ENCODE measurements at regions not wholly inside any gene's neighbourhood (a gene's known extent, or its start where the extent isn't known, plus 50 kb on each side); places are given as distances from the start of the nearest gene placed in this dataset.
"Not testable (repeated sequence)": the region's sequence is repeated elsewhere in the genome, so short reads cannot be mapped to it uniquely, and the experiment has no call there.

DNA sequence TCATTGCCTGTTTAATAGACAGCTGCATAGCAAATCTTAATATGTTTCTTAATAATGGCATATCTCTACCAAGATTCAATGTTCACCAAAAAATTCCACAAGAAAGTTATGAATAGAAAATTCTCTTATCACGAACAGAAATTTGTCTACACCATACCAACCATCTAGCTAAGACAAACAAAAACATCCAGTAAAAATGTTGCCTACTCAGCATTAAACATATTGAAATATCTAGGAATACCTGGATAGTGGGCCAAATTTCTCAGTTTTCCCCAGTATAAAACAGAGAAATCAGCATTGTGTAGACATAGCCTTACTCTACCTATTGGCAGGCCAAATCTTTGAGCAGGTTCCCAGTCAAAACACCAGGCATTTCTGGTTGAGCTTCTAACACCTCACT lies 598.6 kb downstream of the KLHL13 start:
- no peak overlapping the region for H3K27ac Mint-ChIP-seq
- H3K27me3 Mint-ChIP-seq: no peaks in the 10 kb centered on the region
- H3K9me3 Mint-ChIP-seq: no peaks in the 10 kb centered on the region
- POLR2A ChIA-PET: no interaction called here
- no peaks in the 10 kb centered on the region for H3K4me1 Mint-ChIP-seq
- no peak overlapping the region for H3K4me3 Mint-ChIP-seq
- no peaks in the 10 kb centered on the region for H3K36me3 Mint-ChIP-seq (ENCODE audit: low read depth)
- CTCF ChIA-PET: no interaction called here
- no peak for DNase-seq

- no peak overlapping the region for H3K4me3 Mint-ChIP-seq
- H3K4me1 Mint-ChIP-seq: no peaks in the 10 kb centered on the region
- no peak for DNase-seq
- no peaks in the 10 kb centered on the region for H3K9me3 Mint-ChIP-seq
- CTCF ChIA-PET: no interaction called here
- no peak overlapping the region for H3K27ac Mint-ChIP-seq
- POLR2A ChIA-PET: no interaction called here
- no peaks in the 10 kb centered on the region for H3K27me3 Mint-ChIP-seq
- H3K36me3 Mint-ChIP-seq (ENCODE audit: low read depth): no peaks in the 10 kb centered on the region
Observed at GRCh38 chrX:117511379-117511778, 605.2 kb downstream of the KLHL13 start.

GRCh38 chrX:117510453-117510852 lies 606.2 kb downstream of the KLHL13 start:
- Mint-ChIP-seq H3K4me1 (no peaks in the 10 kb centered on the region), H3K9me3 (no peaks in the 10 kb centered on the region), H3K27me3 (no peaks in the 10 kb centered on the region), H3K4me3 (no peak overlapping the region), H3K36me3 (ENCODE audit: low read depth) (no peaks in the 10 kb centered on the region), H3K27ac (no peak overlapping the region)
- no peak for DNase-seq
- ChIA-PET POLR2A (no interaction called here), CTCF (no interaction called here)

DNA sequence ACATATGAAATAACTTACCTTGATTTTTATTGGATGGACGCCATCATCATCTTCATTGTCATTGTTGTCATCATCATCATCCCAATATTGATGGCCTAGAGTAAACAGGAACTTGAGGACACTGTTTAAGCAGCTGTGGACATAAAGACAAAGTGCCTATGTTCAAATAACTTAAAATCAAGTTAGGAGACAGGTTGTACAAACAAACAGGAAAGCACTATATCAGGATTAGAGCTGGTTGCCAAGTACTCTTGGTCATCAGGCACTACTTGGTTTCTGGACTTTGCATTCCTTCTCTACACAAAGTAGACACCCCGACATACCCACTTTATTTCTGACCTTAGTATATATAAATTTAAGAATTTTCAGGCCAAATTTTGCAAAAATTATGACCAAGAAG lies 608.6 kb downstream of the KLHL13 start:
- H3K4me1 Mint-ChIP-seq: no peaks in the 10 kb centered on the region
- ChIA-PET CTCF (no interaction called here), POLR2A (no interaction called here)
- no peak overlapping the region for H3K4me3 Mint-ChIP-seq
- no peaks in the 10 kb centered on the region for H3K36me3 Mint-ChIP-seq (ENCODE audit: low read depth)
- no peak overlapping the region for H3K27ac Mint-ChIP-seq
- H3K9me3 Mint-ChIP-seq: no peaks in the 10 kb centered on the region
- no peaks in the 10 kb centered on the region for H3K27me3 Mint-ChIP-seq
- DNase-seq: no peak

DNA sequence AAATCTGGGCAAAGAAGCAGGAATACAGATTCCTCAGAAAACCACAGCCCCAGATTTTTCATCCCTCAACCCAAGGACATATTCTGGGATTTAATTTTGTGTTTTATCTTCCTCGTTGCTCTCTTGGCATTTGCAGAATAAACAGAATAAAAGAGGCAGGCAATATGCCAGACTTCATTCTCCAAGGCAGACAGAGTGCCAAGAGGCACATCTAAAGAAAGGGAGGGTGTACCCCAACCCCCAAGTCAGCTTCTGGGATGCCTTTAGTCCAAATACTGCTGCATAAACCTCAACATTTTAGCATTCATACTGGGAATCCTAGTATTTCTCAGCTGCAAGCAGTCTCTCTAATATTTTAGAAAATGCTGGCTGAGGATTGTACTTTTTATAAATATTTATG lies 629.2 kb downstream of the KLHL13 start:
- ChIA-PET CTCF (no interaction called here), POLR2A (no interaction called here)
- Mint-ChIP-seq H3K27ac (no peak overlapping the region), H3K36me3 (ENCODE audit: low read depth) (no peaks in the 10 kb centered on the region), H3K4me1 (no peaks in the 10 kb centered on the region), H3K4me3 (no peak overlapping the region), H3K9me3 (no peaks in the 10 kb centered on the region), H3K27me3 (no peaks in the 10 kb centered on the region)
- DNase-seq: no peak

DNA sequence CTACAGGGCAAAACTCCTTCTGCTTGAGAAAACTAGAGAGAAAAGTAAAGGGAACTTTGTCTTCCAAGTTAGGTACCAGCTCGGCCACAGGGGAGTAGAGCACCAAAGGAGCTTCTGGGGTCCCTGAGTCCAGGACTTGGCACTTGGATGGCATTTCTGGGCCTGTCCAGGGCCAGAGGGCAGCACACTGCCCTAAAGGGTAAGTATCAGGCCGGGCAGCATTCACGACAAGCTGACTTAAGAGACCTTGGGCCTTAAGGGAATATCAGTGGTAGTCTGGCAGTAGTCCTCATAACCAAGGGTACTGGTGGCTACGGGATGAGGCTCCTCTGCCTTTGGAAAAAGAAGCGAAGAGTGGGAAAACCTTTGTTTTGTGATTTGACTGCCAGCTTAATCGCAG lies 632.7 kb downstream of the KLHL13 start:
- no peaks in the 10 kb centered on the region for H3K27me3 Mint-ChIP-seq
- H3K9me3 Mint-ChIP-seq: no peaks in the 10 kb centered on the region
- no peaks in the 10 kb centered on the region for H3K36me3 Mint-ChIP-seq (ENCODE audit: low read depth)
- H3K27ac Mint-ChIP-seq: no peak overlapping the region
- POLR2A ChIA-PET: no interaction called here
- DNase-seq: no peak
- no peak overlapping the region for H3K4me3 Mint-ChIP-seq
- CTCF ChIA-PET: no interaction called here
- no peaks in the 10 kb centered on the region for H3K4me1 Mint-ChIP-seq

GRCh38 chrX:117458243-117458968 lies 658.2 kb downstream of the KLHL13 start:
- Mint-ChIP-seq H3K4me1 (no peaks in the 10 kb centered on the region), H3K9me3 (no peaks in the 10 kb centered on the region), H3K36me3 (ENCODE audit: low read depth) (no peaks in the 10 kb centered on the region), H3K4me3 (no peak overlapping the region), H3K27me3 (no peaks in the 10 kb centered on the region), H3K27ac (no peak overlapping the region)
- POLR2A ChIA-PET: no interaction called here
- CTCF ChIA-PET: no interaction called here
- DNase-seq: no peak

DNA sequence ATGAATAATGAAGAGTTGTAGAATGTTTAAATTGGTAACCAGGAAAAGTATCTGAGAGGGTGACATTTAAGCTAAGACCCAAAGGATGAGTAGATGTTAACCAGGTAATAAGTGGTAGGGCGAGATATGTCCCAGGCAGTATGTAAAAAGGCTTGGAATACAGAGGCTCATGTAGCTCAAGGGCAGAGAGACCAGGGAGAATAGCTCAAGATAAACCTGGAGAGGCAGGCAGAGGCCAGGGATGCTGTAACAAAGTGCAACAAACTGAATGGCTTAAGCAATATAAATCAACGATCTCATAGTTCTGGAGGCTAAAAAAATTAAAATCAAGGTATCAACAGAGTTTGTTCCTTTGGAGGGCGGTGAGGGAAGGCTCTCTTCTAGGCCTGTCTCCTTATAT lies 660.8 kb downstream of the KLHL13 start:
- ChIA-PET CTCF (no interaction called here), POLR2A (no interaction called here)
- Mint-ChIP-seq H3K27me3 (no peaks in the 10 kb centered on the region), H3K36me3 (ENCODE audit: low read depth) (no peaks in the 10 kb centered on the region), H3K4me3 (no peak overlapping the region), H3K9me3 (no peaks in the 10 kb centered on the region), H3K27ac (no peak overlapping the region), H3K4me1 (no peaks in the 10 kb centered on the region)
- no peak for DNase-seq

DNA sequence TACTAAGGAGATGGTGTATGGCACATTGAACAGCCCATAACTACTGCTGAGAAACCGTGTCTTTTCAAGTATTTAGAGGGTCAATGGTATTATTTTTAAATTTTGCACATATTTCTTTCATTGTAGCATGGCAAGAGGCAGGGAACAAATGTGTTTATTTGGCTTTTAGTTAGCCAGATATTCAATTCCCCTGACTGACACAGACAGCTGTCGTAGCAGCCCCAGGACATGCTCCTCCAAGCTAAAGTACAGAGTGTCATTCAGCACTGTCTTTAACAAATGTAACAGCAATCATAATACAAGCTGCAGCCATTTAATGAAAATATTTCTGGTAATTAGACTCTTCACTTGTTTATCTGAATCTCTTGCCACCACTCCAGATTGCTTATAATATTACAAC lies 687.1 kb downstream of the KLHL13 start:
- no peak overlapping the region for H3K4me3 Mint-ChIP-seq
- no peak for DNase-seq
- no peaks in the 10 kb centered on the region for H3K36me3 Mint-ChIP-seq (ENCODE audit: low read depth)
- no peaks in the 10 kb centered on the region for H3K4me1 Mint-ChIP-seq
- no peaks in the 10 kb centered on the region for H3K9me3 Mint-ChIP-seq
- no peaks in the 10 kb centered on the region for H3K27me3 Mint-ChIP-seq
- ChIA-PET CTCF (no interaction called here), POLR2A (no interaction called here)
- no peak overlapping the region for H3K27ac Mint-ChIP-seq

DNA sequence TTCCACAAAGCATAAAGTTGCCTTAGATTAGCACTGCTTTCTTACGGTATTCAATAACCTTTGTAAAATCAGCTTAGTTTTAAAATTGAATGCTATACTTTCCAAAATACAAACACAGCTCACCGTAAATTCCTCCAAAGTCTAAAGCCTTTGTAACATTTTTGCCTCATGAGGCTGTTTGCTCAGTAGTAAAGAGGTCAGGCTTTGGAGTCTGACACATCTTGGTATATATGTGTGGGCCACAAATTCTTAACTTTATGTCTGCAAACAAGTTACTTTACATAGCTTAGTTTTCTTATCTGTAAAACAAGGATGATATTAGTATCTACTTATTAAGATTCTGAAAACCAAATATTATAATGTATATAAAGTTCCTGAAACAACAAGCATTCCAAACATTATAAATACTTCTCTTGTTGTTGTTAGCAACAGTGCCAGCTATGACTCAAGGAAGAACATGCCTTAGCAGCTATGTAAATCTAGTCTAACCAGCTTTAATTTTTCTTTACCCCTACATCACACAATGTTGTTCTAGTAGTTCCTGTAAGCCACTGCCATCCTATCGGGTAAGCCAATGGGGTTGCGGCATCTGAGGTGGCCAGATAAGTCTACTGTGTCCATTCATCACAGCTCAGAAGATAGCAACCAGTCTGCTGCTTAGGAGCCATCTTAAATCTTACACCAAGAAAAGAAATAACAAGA lies 709.0 kb downstream of the KLHL13 start:
- ChIA-PET POLR2A (no interaction called here), CTCF (no interaction called here)
- H3K27ac Mint-ChIP-seq: no peak overlapping the region
- no peaks in the 10 kb centered on the region for H3K9me3 Mint-ChIP-seq
- H3K4me1 Mint-ChIP-seq: no peaks in the 10 kb centered on the region
- no peak overlapping the region for H3K4me3 Mint-ChIP-seq
- DNase-seq: no peak
- H3K36me3 Mint-ChIP-seq (ENCODE audit: low read depth): no peaks in the 10 kb centered on the region
- H3K27me3 Mint-ChIP-seq: no peaks in the 10 kb centered on the region

- Mint-ChIP-seq H3K4me1 (no peaks in the 10 kb centered on the region), H3K27me3 (no peaks in the 10 kb centered on the region), H3K9me3 (no peaks in the 10 kb centered on the region), H3K4me3 (no peak overlapping the region), H3K27ac (no peak overlapping the region), H3K36me3 (ENCODE audit: low read depth) (no peaks in the 10 kb centered on the region)
- ChIA-PET POLR2A (no interaction called here), CTCF (no interaction called here)
- DNase-seq: no peak
Observed at GRCh38 chrX:117400839-117401238, 715.8 kb downstream of the KLHL13 start.

DNA sequence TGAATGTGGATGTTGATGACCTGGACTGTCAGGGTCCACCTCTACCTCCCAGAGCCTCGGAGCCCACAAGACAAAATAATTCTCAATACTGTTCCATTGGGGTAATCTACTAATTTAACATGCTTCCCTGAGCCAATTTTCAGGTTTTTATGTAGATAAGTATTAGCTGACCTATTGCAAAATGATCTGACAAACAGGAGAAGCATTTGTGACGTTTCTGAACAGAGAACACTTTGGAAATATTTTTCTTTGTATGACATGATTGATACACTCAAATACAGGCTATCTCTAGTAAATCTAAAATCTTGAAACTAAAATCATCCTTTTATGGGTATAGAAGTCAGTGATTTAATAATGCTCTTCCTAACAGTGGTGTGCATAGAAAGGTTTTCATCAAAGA lies 716.6 kb downstream of the KLHL13 start:
- H3K4me1 Mint-ChIP-seq: no peaks in the 10 kb centered on the region
- H3K27me3 Mint-ChIP-seq: no peaks in the 10 kb centered on the region
- no peaks in the 10 kb centered on the region for H3K9me3 Mint-ChIP-seq
- H3K4me3 Mint-ChIP-seq: no peak overlapping the region
- ChIA-PET CTCF (no interaction called here), POLR2A (no interaction called here)
- DNase-seq: no peak
- H3K36me3 Mint-ChIP-seq (ENCODE audit: low read depth): no peaks in the 10 kb centered on the region
- H3K27ac Mint-ChIP-seq: no peak overlapping the region

DNA sequence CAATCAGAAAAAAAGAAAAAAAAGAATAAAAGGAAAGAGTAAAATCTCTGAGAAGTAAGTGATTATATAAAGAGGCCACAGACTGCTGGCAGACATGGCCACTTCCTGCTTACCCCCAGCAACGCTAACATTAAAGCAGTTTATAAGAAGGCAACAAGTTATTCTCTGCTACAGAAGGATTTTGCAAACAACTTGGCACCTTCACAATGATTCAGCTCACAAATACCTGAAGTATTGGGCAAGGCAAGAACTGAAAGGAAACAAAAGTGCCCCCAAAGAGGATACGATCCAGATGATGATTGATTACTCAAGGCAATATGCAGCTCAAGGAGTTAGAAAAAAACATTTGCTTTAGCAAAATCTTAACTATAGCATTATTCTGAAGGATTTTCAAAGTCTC lies 718.8 kb downstream of the KLHL13 start:
- ChIA-PET CTCF (no interaction called here), POLR2A (no interaction called here)
- no peaks in the 10 kb centered on the region for H3K27me3 Mint-ChIP-seq
- H3K27ac Mint-ChIP-seq: no peak overlapping the region
- no peak overlapping the region for H3K4me3 Mint-ChIP-seq
- DNase-seq: no peak
- H3K36me3 Mint-ChIP-seq (ENCODE audit: low read depth): no peaks in the 10 kb centered on the region
- H3K9me3 Mint-ChIP-seq: no peaks in the 10 kb centered on the region
- H3K4me1 Mint-ChIP-seq: no peaks in the 10 kb centered on the region

DNA sequence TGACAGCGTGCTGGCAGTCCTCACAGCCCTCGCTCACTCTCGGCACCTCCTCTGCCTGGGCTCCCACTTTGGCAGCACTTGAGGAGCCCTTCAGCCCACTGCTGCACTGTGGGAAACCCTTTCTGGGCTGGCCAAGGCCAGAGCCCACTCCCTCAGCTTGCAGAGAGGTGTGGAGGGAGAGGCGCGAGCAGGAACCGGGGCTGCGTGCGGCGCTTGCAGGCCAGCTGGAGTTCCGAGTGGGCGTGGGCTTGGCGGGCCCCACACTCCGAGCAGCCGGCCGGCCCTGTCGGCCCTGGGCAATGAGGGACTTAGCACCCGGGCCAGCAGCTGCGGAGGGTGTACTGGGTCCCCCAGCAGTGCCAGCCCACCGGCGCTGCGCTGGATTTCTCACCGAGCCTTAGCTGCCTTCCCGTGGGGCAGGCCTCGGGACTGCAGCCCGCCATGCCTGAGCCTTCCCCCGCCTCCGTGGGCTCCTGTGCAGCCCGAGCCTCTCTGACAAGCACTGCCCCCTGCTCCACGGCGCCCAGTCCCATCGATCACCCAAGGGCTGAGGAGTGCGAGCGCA lies 722.0 kb downstream of the KLHL13 start:
- H3K27ac Mint-ChIP-seq; H3K9me3 Mint-ChIP-seq; POLR2A ChIA-PET; DNase-seq; H3K4me3 Mint-ChIP-seq; H3K27me3 Mint-ChIP-seq; H3K36me3 Mint-ChIP-seq (ENCODE audit: low read depth); CTCF ChIA-PET; H3K4me1 Mint-ChIP-seq: not testable (repeated sequence)

Measured in activated CD4-positive, alpha-beta T cell treated with anti-CD3 and anti-CD28 coated beads, Interleukin-2, amount 10 ng/mL, durations not matched to agents 7 days and 5 days (primary cell).